Activated CD4-positive, alpha-beta T cell treated with anti-CD3 and anti-CD28 coated beads, Interleukin-2, amount 50 U/mL, for 48 hours (primary cell): ENCODE measurements at regions not wholly inside any gene's neighbourhood (a gene's known extent, or its start where the extent isn't known, plus 50 kb on each side); places are given as distances from the start of the nearest gene placed in this dataset.

ENCODE experiments used
- DNase-seq, 2 experiments: peaks; one replicate each; pipeline ENCODE4 v3.0.0-alpha.2; 2020

DNA sequence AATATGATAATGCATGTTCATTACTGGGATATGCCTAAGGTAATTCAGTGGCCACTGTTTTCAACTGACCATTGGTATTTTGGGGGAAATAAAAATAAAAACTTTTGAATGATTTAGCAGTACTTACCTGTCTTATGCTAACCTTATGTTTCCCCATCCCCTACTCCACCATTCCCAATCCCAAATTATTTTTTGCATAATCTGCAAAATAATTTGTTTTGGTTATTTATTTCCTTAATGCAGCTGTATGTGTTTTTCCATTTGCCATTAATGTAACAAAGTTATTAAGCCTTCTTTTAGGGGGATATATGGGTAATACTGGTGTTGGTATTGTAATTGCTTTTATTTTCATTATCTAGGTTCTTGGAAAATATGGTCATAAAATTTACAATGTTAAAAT is 213.9 kb upstream of the GULP1 start:
- DNase-seq, result no peak

DNA sequence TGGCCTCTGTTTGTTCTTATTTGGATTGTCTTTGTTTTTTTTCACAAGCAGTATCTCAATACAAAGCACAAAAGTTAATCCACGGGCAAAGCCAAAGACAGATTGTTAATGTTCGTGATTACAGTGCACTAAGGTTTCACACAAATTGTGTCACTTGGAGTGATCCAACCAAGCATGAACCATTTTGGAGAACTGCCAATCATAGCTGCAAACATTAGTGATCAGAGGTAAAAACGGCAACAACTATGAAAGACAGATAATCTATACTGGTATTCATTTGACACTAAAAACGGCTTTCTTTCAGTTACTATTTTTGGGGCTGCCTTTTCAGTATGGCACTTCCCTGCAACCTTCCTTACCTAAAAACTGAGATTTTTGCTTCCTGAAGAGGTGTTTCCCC is 213.1 kb upstream of the GULP1 start:
- no peak for DNase-seq

- DNase-seq, result no peak
These were observed 212.5 kb upstream of the GULP1 start for GRCh38 chr2:188079196-188079595.

GRCh38 chr2:188085421-188085820 is 206.3 kb upstream of the GULP1 start:
- DNase-seq, result no peak

DNA sequence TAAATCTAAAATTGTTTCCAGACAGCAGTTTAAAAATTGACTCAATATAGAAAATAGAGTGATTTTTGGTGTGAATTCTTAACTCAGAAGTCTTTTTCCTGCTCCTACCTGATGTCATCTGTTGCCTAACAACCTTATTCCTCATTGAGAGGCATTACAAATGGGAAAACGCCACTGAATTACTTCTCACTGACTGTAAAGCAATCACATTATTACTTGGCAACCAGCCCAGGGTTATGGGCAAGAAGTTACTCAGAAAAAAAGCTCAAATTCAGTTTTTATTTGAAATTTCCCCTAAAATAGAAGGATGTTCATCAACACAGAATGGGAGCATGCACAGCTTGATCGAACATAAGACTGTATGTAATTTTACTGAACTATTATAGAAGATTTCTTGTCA is 201.8 kb upstream of the GULP1 start:
- no peak for DNase-seq

DNA sequence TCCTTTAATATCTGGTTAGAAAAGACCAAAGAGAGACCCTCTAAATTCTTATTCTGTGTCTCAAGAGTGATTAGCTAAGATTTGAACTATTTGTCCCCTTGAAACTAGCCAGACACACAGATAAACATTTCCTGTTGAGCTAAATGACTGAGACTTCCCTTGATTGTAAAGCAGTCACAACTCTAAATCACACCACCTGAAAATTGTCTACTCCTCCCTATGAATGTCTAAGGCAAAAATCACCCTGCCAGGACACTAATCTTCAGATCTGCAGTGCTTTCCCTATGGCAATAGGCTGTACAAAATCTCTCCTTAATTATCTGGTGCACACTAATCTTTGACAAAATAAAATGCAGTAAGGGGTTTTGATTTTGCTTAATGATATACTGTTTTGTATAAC is 200.5 kb upstream of the GULP1 start:
- DNase-seq, result no peak

- DNase-seq, result no peak
These were observed 198.9 kb upstream of the GULP1 start for GRCh38 chr2:188092734-188093133.

DNA sequence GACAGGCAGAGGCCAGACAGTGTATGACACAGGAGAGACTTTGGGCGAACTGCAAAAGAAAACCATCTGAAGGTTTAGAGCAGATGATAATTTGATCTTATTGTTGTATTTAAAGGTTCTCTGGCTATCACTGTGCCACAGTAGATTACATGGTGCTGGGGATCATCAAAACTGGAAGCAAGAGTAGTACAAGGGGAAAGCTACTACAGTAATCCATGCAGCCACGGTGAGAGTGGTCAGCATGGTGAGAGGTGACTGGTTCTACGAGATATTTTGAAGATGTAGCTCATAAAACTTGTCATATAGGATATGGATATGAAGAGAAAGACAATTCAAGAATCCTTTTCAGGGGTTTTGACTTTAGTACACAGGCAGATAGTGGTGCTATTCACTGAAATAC is 194.8 kb upstream of the GULP1 start:
- DNase-seq, result no peak

DNA sequence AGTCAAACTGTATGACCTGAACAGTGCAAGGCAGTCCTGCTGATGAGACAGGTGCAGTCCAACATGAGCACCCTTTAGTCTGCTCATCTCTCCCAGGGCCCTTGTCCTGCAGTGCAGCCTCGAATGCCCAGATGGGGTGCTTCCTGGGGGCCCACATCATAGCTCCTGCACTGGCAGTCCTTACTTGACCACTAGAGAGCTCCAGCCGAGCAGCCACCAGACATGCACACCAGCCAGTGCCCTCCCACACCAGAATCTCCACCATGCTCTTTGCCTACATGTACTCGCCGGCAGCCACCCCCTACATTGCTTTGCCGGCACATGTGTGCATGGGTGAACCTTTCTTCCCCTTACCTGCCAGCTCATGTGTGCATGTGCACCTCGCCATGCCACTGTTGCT is 188.8 kb upstream of the GULP1 start:
- DNase-seq, result no peak

DNA sequence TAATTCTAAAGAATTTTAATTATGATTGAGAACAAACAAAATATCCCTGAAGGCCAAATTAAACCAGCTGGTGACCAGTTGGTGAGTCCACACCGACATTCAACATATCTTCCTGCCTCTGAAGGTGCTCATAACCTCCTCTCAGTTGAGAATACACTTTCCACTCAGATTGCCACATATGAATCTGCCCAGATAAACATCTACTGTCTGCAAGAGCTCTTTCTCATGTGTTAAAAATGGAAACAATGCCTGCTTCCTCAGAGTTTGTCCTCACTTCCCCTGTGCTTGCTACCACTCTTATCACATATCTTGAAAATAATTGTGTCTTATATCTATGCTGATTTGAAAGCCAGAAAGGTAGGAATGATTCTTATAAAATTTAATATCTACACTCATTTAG is 177.7 kb upstream of the GULP1 start:
- DNase-seq, result no peak

- DNase-seq, result no peak
These were observed 174.0 kb upstream of the GULP1 start for GRCh38 chr2:188117706-188118105.

DNA sequence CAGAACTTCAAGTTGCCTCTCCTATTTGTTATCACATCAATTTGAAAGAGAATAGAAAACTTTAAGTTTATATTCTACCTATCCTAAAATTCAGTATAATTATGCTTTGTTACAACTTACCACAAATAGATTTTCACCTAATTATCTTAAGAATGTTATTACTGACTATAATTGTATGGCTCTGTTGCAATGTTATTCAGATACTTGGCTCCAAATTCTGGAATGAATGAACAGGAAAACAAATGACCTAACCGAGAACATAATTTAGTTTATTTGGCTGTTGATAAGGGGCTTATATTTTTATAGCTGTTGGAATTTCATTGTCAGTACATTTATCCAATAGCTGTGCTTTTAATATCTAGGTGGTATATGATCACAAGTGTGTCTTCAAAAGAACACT is 173.2 kb upstream of the GULP1 start:
- no peak for DNase-seq

DNA sequence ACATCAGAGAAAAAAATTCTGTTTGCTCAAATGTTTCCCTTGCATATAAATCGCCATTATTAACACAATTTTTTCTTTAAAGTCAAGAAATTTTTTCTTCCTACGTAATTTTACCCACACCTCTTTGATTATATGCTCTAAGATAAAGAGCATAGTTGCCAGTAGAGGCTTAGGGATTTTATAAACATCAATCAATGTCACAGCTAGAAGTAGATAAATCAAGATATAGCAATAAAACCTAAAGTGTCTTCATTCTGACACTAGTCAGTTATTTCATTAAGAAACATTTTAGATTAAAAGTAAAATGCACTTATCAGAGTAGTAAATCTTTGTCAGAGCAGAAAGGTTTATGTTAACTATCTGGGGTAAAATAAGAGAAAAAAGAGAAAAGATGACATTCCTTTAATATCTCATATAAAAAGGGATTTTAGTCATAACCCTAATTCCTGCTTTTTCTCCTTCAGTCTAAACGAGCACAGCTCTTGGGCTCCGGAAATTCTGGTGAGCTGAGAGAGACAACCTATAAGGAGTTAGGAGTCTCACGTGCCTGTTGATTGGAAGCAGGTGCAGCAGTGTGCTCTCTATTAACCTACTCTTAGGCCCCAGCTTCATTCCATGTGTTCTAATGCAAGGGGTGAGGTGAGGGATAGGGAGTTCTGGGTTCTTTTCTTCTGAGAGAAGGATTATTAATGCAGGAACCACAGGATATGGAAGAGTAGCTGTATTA is 172.4 kb upstream of the GULP1 start:
- DNase-seq, result no peak

- DNase-seq, result no peak
These were observed 168.7 kb upstream of the GULP1 start for GRCh38 chr2:188122985-188123384.

DNA sequence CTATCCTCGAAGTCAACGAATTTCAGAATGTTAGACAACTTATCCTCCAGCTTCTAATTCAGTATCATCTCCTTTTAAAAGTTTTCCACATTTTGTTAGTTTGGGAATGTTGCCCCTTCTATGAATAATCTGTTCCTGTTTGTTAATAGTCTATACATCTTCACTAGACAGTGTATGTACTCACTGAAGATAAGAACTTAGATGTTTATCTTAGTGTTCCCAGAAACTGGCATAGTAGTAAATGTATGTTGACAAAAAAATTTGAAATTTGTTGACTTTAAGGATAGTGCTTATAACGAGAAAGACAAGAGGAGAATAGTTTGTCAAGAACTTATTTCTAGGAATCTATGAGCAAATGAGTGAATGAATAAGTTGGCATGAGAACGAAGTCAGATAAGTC is 162.0 kb upstream of the GULP1 start:
- no peak for DNase-seq

DNA sequence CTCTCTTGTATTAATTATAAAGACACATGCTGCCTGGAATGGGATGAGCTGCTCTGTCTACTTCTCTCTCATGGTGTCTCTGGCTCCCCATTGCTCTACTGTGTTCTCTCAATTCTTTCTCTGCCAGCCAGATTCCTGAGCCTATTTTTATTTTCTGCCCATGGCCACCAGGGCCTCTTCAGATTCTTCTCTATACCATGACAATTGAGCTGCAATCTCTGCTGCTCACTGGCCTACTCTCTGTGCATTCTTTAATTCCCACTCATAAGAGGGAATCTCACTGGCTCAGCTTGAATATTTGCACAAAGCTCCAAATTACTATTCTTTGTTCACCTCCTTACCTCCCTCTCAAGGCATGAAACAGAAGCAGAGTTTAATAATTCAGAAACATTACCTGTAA is 161.4 kb upstream of the GULP1 start:
- DNase-seq, result no peak

DNA sequence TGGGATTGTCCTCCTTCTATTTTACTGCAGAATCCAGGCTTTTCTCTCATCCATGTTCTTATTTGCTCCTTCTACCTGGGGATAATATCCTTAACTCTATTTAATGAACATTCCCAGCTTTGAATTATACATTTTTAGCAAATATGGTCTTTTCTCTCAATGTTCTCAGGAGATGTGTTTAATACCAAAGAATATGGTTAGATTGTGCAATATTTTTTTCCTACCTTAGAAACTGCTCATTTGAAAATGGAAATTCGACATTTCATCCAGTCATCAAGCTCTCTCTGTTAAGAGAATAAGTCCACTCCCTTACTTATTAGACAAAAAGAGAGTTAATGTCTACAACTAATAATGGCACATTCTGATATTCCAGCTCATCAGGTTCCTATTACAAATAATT is 160.4 kb upstream of the GULP1 start:
- DNase-seq, result no peak

GRCh38 chr2:188132385-188132784 is 159.3 kb upstream of the GULP1 start:
- DNase-seq, result no peak

DNA sequence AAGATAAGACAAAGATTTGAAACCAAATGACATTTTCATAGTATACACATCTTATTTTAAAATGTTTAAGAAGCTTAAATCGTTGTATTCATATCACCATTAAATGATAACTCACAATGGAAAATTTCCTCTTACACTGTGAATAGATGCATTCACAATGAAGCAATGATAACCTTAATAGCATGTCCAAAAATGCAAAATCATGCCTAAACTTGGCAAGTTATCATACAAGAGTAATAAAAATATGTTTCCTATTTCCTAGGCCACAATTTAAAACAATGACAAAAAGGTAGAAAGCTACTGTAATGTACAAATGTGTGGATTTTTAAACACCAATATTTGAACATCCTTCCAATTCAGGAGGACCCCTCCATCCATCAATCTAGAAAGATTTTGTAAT is 157.4 kb upstream of the GULP1 start:
- no peak for DNase-seq

DNA sequence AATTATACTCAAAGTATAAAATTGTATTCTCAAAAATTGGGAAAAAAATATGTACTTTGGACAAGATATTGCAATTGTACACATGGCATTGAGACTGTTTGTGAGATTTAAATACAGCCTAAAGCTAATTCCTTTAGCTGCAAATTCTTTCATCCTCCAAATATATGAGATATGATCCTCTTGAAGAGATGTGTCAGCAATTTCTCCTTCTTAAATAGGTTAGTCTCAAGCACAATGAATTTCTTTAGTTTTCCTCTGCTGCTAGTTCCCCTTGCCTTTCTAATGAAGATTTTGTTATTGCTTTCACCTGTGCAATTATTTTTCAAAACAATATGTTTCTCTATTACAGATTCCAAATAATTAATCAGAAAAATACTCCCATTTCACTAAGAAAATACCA is 153.4 kb upstream of the GULP1 start:
- DNase-seq, result no peak

GRCh38 chr2:188142088-188142487 is 149.6 kb upstream of the GULP1 start:
- DNase-seq, result no peak

DNA sequence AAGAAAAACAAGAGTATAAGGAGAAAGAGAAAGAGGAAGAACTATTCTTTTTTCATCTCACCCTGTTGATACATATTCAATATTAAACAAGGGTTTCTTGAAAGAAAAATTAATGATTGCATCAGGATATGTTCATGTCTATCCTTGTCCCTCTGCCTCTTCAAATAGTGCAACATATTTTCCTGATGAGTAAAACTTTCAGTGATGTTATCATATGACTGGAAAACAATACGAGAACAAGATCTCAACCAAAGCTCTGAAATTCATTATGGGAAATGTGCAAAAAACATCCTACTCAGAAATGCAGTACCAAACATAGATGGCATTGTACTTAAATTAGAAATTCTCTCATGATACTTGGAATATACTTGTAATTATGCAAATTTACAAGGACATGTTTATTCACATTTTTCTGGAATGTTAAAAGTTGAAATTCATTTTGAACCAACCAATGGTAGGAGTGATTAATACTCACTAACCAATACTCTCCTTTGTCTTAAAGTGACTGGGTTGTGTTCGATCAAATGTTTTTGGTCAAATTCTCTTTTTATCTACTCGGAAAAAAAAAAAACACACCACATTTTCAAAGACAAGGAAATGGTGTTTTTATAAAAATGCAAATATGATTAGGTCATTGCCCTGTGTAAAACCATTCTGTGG is 148.9 kb upstream of the GULP1 start:
- no peak for DNase-seq

- DNase-seq, result no peak
These were observed 145.8 kb upstream of the GULP1 start for GRCh38 chr2:188145885-188146284.

GRCh38 chr2:188146888-188147287 is 144.8 kb upstream of the GULP1 start:
- no peak for DNase-seq

- no peak for DNase-seq
These were observed 140.0 kb upstream of the GULP1 start for GRCh38 chr2:188151670-188152069.
